Kidney epithelial cell (primary cell): ENCODE measurements at regions not wholly inside any gene's neighbourhood (a gene's known extent, or its start where the extent isn't known, plus 50 kb on each side); places are given as distances from the start of the nearest gene placed in this dataset.
"Not testable (repeated sequence)": the region's sequence is repeated elsewhere in the genome, so short reads cannot be mapped to it uniquely, and the experiment has no call there.

Source experiments
- DNase-seq: peaks from one replicate; pipeline ENCODE4 v3.0.0-alpha.2; 2010; ENCODE audit warnings: low read depth
- H3K27me3 ChIP-seq: 2 replicates; pipeline ENCODE4 v1.6.0; 2011; ENCODE audit warnings: low read length; ENCODE audit not compliant: control insufficient read depth, insufficient read depth
- H3K36me3 ChIP-seq: 2 replicates; pipeline ENCODE4 v1.5.1; 2011; ENCODE audit warnings: low read length; ENCODE audit not compliant: control insufficient read depth, insufficient read depth
- H3K4me3 ChIP-seq: 2 replicates; pipeline ENCODE4 v1.5.1; 2011; ENCODE audit warnings: low read depth, mild to moderate bottlenecking, control low read depth, low read length
- CTCF ChIP-seq: IDR thresholded peaks from 2 replicates; pipeline ENCODE4 v1.5.1; 2011; ENCODE audit warnings: mild to moderate bottlenecking, moderate library complexity, low read length, control low read depth, inconsistent platforms; ENCODE audit not compliant: insufficient read depth, poor library complexity, severe bottlenecking

GRCh38 chr2:39881494-39881893 lies 102.4 kb upstream of the THUMPD2 start:
- TF ChIP-seq CTCF: no peak
- no peak for DNase-seq
- Histone ChIP-seq H3K27me3 (no peaks in the 10 kb centered on the region), H3K4me3 (no peak overlapping the region), H3K36me3 (no peaks in the 10 kb centered on the region)

GRCh38 chr2:39879001-39879400 lies 99.9 kb upstream of the THUMPD2 start:
- not testable (repeated sequence) for H3K36me3 ChIP-seq, H3K27me3 ChIP-seq, DNase-seq, H3K4me3 ChIP-seq

GRCh38 chr2:39875914-39876267 lies 96.8 kb upstream of the THUMPD2 start:
- TF ChIP-seq CTCF: no peak
- Histone ChIP-seq H3K36me3 (no peaks in the 10 kb centered on the region), H3K27me3 (no peaks in the 10 kb centered on the region), H3K4me3 (no peak overlapping the region)
- DNase-seq: no peak

GRCh38 chr2:39875182-39875913 lies 96.3 kb upstream of the THUMPD2 start:
- Histone ChIP-seq H3K4me3 (no peak overlapping the region), H3K27me3 (no peaks in the 10 kb centered on the region), H3K36me3 (no peaks in the 10 kb centered on the region)
- no peak for DNase-seq
- TF ChIP-seq CTCF: no peak

GRCh38 chr2:39874236-39874635 lies 95.2 kb upstream of the THUMPD2 start:
- TF ChIP-seq CTCF: no peak
- no peak for DNase-seq
- Histone ChIP-seq H3K36me3 (no peaks in the 10 kb centered on the region), H3K27me3 (no peaks in the 10 kb centered on the region), H3K4me3 (no peak overlapping the region)

GRCh38 chr2:39873586-39873985 lies 94.5 kb upstream of the THUMPD2 start:
- DNase-seq: no peak
- no peaks in the 10 kb centered on the region for H3K36me3 ChIP-seq
- no peak for TF ChIP-seq CTCF
- no peaks in the 10 kb centered on the region for H3K27me3 ChIP-seq
- no peak overlapping the region for H3K4me3 ChIP-seq
